Astrocyte (in vitro differentiated cells and primary cell): ENCODE measurements at regions not wholly inside any gene's neighbourhood (a gene's known extent, or its start where the extent isn't known, plus 50 kb on each side); places are given as distances from the start of the nearest gene placed in this dataset.
A peak's percentile ranks its signal among the peaks of the same experiment; 100 is the strongest.
"Not testable (repeated sequence)": the region's sequence is repeated elsewhere in the genome, so short reads cannot be mapped to it uniquely, and the experiment has no call there.

Experiments used
- DNase-seq: peaks from one replicate; pipeline ENCODE4 v3.0.0-alpha.2; 2010; ENCODE audit warnings: low read depth
- FAIRE-seq: peaks from 2 replicates; lab custom pipeline; 2011; peaks lifted over from hg19 to GRCh38; lab: Jason Lieb, UNC
- H2AFZ ChIP-seq: 2 replicates; pipeline ENCODE4 v1.6.0; 2012; ENCODE audit warnings: low read depth, low read length, inconsistent platforms
- H3K27ac ChIP-seq: 2 replicates; pipeline ENCODE4 v1.5.1; 2011; ENCODE audit warnings: low read depth, low read length, inconsistent platforms
- H3K27me3 ChIP-seq: 2 replicates; pipeline ENCODE4 v1.6.0; 2011; ENCODE audit warnings: low read length, inconsistent platforms; ENCODE audit not compliant: insufficient read depth
- H3K36me3 ChIP-seq: 2 replicates; pipeline ENCODE4 v1.5.1; 2011; ENCODE audit warnings: low read length, inconsistent platforms; ENCODE audit not compliant: insufficient read depth
- H3K4me1 ChIP-seq: 2 replicates; pipeline ENCODE4 v1.5.1; 2011; ENCODE audit warnings: low read length, inconsistent platforms; ENCODE audit not compliant: insufficient read depth
- H3K4me2 ChIP-seq: 2 replicates; pipeline ENCODE4 v1.6.0; 2012; ENCODE audit warnings: low read length, inconsistent platforms
- H3K4me3 ChIP-seq: 2 replicates; pipeline ENCODE4 v1.5.1; 2011; ENCODE audit warnings: low read depth, mild to moderate bottlenecking, low read length, inconsistent platforms; ENCODE audit not compliant: insufficient read depth
- H3K79me2 ChIP-seq: 2 replicates; pipeline ENCODE4 v1.6.0; 2012; ENCODE audit warnings: mild to moderate bottlenecking, low read length, inconsistent platforms; ENCODE audit not compliant: insufficient read depth
- H3K9ac ChIP-seq: 2 replicates; pipeline ENCODE4 v1.6.0; 2012; ENCODE audit warnings: mild to moderate bottlenecking, low read length, inconsistent platforms
- H3K9me3 ChIP-seq: 2 replicates; pipeline ENCODE4 v1.5.1; 2012; ENCODE audit warnings: low read depth, mild to moderate bottlenecking, low read length, inconsistent platforms; ENCODE audit not compliant: insufficient read depth
- H4K20me1 ChIP-seq: 2 replicates; pipeline ENCODE4 v1.6.0; 2012; ENCODE audit warnings: low read length, inconsistent platforms; ENCODE audit not compliant: insufficient read depth
- H3K27ac Mint-ChIP-seq: one replicate; pipeline ENCODE4 v1.8.0; 2021; ENCODE audit warnings: mild to moderate bottlenecking, mixed read lengths; ENCODE audit not compliant: unreplicated experiment
- H3K27me3 Mint-ChIP-seq: one replicate; pipeline ENCODE4 v1.8.0; 2021; ENCODE audit warnings: low read depth, mixed read lengths; ENCODE audit not compliant: unreplicated experiment
- H3K36me3 Mint-ChIP-seq: one replicate; pipeline ENCODE4 v1.8.0; 2021; ENCODE audit warnings: low read depth, mixed read lengths; ENCODE audit not compliant: unreplicated experiment
- H3K4me1 Mint-ChIP-seq: one replicate; pipeline ENCODE4 v1.8.0; 2021; ENCODE audit warnings: low read depth, mixed read lengths; ENCODE audit not compliant: unreplicated experiment
- H3K4me3 Mint-ChIP-seq: one replicate; pipeline ENCODE4 v1.8.0; 2021; ENCODE audit warnings: mild to moderate bottlenecking, moderate library complexity, mixed read lengths; ENCODE audit not compliant: unreplicated experiment
- H3K9me3 Mint-ChIP-seq: one replicate; pipeline ENCODE4 v1.8.0; 2021; ENCODE audit warnings: mild to moderate bottlenecking, mixed read lengths; ENCODE audit not compliant: unreplicated experiment
- EZH2 ChIP-seq: IDR thresholded peaks from 2 replicates; pipeline ENCODE4 v1.6.1; 2012; ENCODE audit warnings: mild to moderate bottlenecking, low read length, inconsistent platforms; ENCODE audit not compliant: insufficient read depth
- TF ChIP-seq, protein P1 (sequence below): IDR thresholded peaks from 2 replicates; pipeline ENCODE4 v1.5.1; 2011; ENCODE audit warnings: low read depth, mild to moderate bottlenecking, inconsistent platforms, low read length, moderate library complexity; ENCODE audit not compliant: insufficient read depth

DNA sequence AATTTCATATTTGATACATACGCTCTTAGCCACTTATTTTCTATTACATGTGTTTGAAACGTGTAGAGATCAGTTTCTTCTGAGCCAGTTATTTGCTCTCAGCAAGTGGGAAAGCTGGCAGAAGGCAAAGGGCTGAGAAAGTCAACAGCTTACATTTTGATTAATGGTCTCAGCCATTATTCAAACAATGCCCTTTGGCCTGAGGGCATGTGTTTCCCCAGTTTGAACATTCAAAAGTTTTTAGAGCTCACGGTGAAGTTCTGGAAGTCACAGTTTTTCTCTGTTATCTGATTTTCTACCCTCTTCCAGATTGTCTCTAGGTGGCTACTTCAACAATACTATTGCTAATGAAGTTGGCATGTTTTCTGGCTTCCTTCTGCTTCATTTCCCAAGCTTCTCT, 591.8 kb upstream of the CPEB2 start:
- no peak for FAIRE-seq
- no peak overlapping the region for H3K27ac Mint-ChIP-seq
- Histone ChIP-seq H3K4me1 (no peaks in the 10 kb centered on the region), H3K79me2 (no peaks in the 10 kb centered on the region), H3K27me3 (no peaks in the 10 kb centered on the region), H3K4me3 (no peak overlapping the region), H3K27ac (no peak overlapping the region), H3K4me2 (no peak overlapping the region), H3K9ac (no peak overlapping the region), H4K20me1 (no peaks in the 10 kb centered on the region), H3K9me3 (no peaks in the 10 kb centered on the region), H3K36me3 (no peaks in the 10 kb centered on the region), H2AFZ (no peak overlapping the region)
- H3K4me3 Mint-ChIP-seq: no peak overlapping the region
- no peaks in the 10 kb centered on the region for H3K36me3 Mint-ChIP-seq
- no peak for DNase-seq
- no peaks in the 10 kb centered on the region for H3K27me3 Mint-ChIP-seq
- TF ChIP-seq, protein P1, sequence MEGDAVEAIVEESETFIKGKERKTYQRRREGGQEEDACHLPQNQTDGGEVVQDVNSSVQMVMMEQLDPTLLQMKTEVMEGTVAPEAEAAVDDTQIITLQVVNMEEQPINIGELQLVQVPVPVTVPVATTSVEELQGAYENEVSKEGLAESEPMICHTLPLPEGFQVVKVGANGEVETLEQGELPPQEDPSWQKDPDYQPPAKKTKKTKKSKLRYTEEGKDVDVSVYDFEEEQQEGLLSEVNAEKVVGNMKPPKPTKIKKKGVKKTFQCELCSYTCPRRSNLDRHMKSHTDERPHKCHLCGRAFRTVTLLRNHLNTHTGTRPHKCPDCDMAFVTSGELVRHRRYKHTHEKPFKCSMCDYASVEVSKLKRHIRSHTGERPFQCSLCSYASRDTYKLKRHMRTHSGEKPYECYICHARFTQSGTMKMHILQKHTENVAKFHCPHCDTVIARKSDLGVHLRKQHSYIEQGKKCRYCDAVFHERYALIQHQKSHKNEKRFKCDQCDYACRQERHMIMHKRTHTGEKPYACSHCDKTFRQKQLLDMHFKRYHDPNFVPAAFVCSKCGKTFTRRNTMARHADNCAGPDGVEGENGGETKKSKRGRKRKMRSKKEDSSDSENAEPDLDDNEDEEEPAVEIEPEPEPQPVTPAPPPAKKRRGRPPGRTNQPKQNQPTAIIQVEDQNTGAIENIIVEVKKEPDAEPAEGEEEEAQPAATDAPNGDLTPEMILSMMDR: no peak
- TF ChIP-seq EZH2: no peak
- no peaks in the 10 kb centered on the region for H3K4me1 Mint-ChIP-seq
- no peaks in the 10 kb centered on the region for H3K9me3 Mint-ChIP-seq

DNA sequence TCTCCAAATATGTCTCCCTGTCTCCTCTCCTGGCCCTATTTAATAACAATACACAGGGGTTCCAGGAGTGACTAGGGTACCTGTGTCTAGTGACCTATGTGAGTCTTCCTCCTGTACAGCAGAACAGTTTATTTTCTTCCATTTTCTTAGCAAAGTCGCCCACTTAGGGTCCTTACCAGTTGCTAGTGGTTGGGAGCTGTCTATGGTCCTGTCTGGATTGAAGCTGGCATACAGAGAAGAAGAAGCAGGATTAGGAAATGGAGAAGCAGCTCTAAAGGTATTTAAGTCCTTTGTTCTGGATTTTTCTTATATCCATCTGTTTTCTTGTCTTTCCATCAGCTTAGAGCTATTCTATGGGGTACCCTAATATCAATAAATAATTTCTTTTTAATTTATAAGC, 587.1 kb upstream of the CPEB2 start:
- Mint-ChIP-seq H3K4me3 (no peak overlapping the region), H3K27ac (no peak overlapping the region), H3K4me1 (no peaks in the 10 kb centered on the region), H3K36me3 (no peaks in the 10 kb centered on the region), H3K9me3 (no peaks in the 10 kb centered on the region), H3K27me3 (no peaks in the 10 kb centered on the region)
- H4K20me1 ChIP-seq: no peaks in the 10 kb centered on the region
- H2AFZ ChIP-seq: no peak overlapping the region
- no peaks in the 10 kb centered on the region for H3K36me3 ChIP-seq
- H3K9me3 ChIP-seq: no peaks in the 10 kb centered on the region
- DNase-seq: peak; percentile 4
- no peaks in the 10 kb centered on the region for H3K4me1 ChIP-seq
- no peak overlapping the region for H3K9ac ChIP-seq
- no peaks in the 10 kb centered on the region for H3K79me2 ChIP-seq
- no peak overlapping the region for H3K4me3 ChIP-seq
- TF ChIP-seq, protein P1: no peak
- TF ChIP-seq EZH2: no peak
- H3K27ac ChIP-seq: no peak overlapping the region
- H3K4me2 ChIP-seq: no peak overlapping the region
- no peaks in the 10 kb centered on the region for H3K27me3 ChIP-seq
- FAIRE-seq: no peak

DNA sequence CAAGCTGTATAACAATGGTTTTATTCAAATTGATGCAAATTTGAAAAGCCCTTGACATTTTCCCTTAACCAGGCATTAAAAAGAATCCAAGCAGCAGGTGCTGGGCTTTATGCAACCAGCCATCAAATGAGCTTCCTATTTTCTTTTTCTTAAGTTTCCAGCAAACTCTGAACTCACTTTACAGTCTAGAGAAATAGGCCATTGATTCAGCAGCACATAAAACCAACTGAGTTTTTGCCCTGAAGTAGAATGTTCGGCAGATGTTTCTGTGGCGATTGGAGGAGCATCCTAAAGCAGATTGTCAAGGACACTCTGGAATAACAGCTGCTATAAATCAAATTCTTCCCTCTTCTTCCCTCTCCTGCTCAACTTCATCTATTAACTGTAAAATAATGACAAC, 582.8 kb upstream of the CPEB2 start:
- H3K4me1 ChIP-seq: no peaks in the 10 kb centered on the region
- H3K27ac ChIP-seq: no peak overlapping the region
- no peak overlapping the region for H2AFZ ChIP-seq
- Mint-ChIP-seq H3K27me3 (no peaks in the 10 kb centered on the region), H3K36me3 (no peaks in the 10 kb centered on the region), H3K9me3 (peaks cover 7% of the 10 kb centered on the region), H3K4me1 (no peaks in the 10 kb centered on the region), H3K27ac (no peak overlapping the region), H3K4me3 (no peak overlapping the region)
- no peak for FAIRE-seq
- TF ChIP-seq, protein P1: no peak
- TF ChIP-seq EZH2: no peak
- H4K20me1 ChIP-seq: no peaks in the 10 kb centered on the region
- no peak overlapping the region for H3K4me2 ChIP-seq
- no peak for DNase-seq
- no peaks in the 10 kb centered on the region for H3K27me3 ChIP-seq
- H3K9ac ChIP-seq: no peak overlapping the region
- no peak overlapping the region for H3K4me3 ChIP-seq
- H3K36me3 ChIP-seq: no peaks in the 10 kb centered on the region
- no peaks in the 10 kb centered on the region for H3K79me2 ChIP-seq
- no peaks in the 10 kb centered on the region for H3K9me3 ChIP-seq

DNA sequence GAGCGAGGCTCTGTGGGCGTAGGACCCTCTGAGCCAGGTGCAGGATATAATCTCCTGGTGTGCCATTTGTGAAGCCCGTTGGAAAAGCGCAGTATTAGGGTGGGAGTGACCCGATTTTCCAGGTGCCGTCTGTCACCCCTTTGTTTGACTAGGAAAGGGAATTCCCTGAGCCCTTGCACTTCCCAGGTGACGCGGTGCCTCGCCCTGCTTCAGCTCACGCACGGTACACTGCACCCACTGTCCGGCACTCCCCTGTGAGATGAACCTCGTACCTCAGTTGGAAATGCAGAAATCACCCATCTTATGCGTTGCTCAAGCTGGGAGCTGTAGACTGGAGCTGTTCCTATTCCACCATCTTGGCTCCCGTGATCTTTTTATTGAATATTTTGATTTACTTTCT, 576.0 kb upstream of the CPEB2 start:
- not testable (repeated sequence) for H3K4me3 Mint-ChIP-seq, H3K9ac ChIP-seq, H3K27ac ChIP-seq, H4K20me1 ChIP-seq, H3K4me3 ChIP-seq, H3K27me3 Mint-ChIP-seq, H3K27ac Mint-ChIP-seq, H3K9me3 ChIP-seq, H3K79me2 ChIP-seq, H2AFZ ChIP-seq, H3K4me1 ChIP-seq, H3K27me3 ChIP-seq, H3K36me3 ChIP-seq, H3K4me1 Mint-ChIP-seq, FAIRE-seq, H3K36me3 Mint-ChIP-seq, DNase-seq, H3K4me2 ChIP-seq
- H3K9me3 Mint-ChIP-seq: peaks cover 16% of the 10 kb centered on the region
